GM23248 (cell line): ENCODE measurements at regions not wholly inside any gene's neighbourhood (a gene's known extent, or its start where the extent isn't known, plus 50 kb on each side); places are given as distances from the start of the nearest gene placed in this dataset.
"Not testable (repeated sequence)": the region's sequence is repeated elsewhere in the genome, so short reads cannot be mapped to it uniquely, and the experiment has no call there.

Source experiments
- DNase-seq: peaks from one replicate; pipeline ENCODE4 v3.0.0-alpha.2; 2015
- H2AFZ ChIP-seq: fragments of 200-600 bp; sonication (generic); 2 replicates; pipeline ENCODE4 v1.6.1; 2016; ENCODE audit warnings: antibody characterized with exemption
- H3F3A ChIP-seq: fragments of 200-600 bp; sonication (generic); 2 replicates; pipeline ENCODE4 v1.6.1; 2016; ENCODE audit warnings: mild to moderate bottlenecking, antibody characterized with exemption, mixed run types; ENCODE audit not compliant: insufficient read depth
- H3K27ac ChIP-seq: fragments of 200-600 bp; sonication (generic); 2 replicates; pipeline ENCODE4 v1.5.1; 2016; ENCODE audit warnings: mild to moderate bottlenecking
- H3K27me3 ChIP-seq: fragments of 200-600 bp; sonication (generic); replicated peaks from 2 replicates; pipeline ENCODE4 v1.6.1; 2016; ENCODE audit warnings: mild to moderate bottlenecking; ENCODE audit not compliant: insufficient read depth
- H3K36me3 ChIP-seq: fragments of 200-600 bp; sonication (generic); 2 replicates; pipeline ENCODE4 v1.6.1; 2016; ENCODE audit warnings: low read depth, mild to moderate bottlenecking
- H3K4me1 ChIP-seq: fragments of 200-600 bp; sonication (generic); 2 replicates; pipeline ENCODE4 v1.6.1; 2016; ENCODE audit warnings: mild to moderate bottlenecking; ENCODE audit not compliant: insufficient read depth
- H3K4me2 ChIP-seq: fragments of 200-600 bp; sonication (generic); one replicate; pipeline ENCODE4 v1.6.1; 2016; ENCODE audit warnings: mild to moderate bottlenecking; ENCODE audit not compliant: unreplicated experiment
- H3K4me3 ChIP-seq: fragments of 200-600 bp; sonication (generic); 2 replicates; pipeline ENCODE4 v1.5.1; 2016; ENCODE audit warnings: mild to moderate bottlenecking
- H3K79me2 ChIP-seq: fragments of 200-600 bp; sonication (generic); 2 replicates; pipeline ENCODE4 v1.6.1; 2016; ENCODE audit warnings: mild to moderate bottlenecking; ENCODE audit not compliant: insufficient read depth
- H3K9ac ChIP-seq: fragments of 200-600 bp; sonication (generic); 2 replicates; pipeline ENCODE4 v1.6.1; 2016; ENCODE audit warnings: mild to moderate bottlenecking
- H3K9me2 ChIP-seq: fragments of 200-600 bp; sonication (generic); 2 replicates; pipeline ENCODE4 v1.6.1; 2016; ENCODE audit warnings: mixed run types, mild to moderate bottlenecking, moderate library complexity; ENCODE audit not compliant: insufficient read depth
- H3K9me3 ChIP-seq: fragments of 200-600 bp; sonication (generic); one replicate; pipeline ENCODE4 v1.6.1; 2017; ENCODE audit warnings: low read depth
- H4K20me1 ChIP-seq: fragments of 200-600 bp; sonication (generic); 2 replicates; pipeline ENCODE4 v1.6.0; 2016; ENCODE audit not compliant: insufficient read depth
- EZH2 ChIP-seq: fragments of 200-600 bp; sonication (generic); IDR thresholded peaks from 2 replicates; pipeline ENCODE4 v1.6.1; 2018; ENCODE audit warnings: antibody characterized with exemption, mild to moderate bottlenecking; ENCODE audit not compliant: insufficient read depth, poor library complexity, severe bottlenecking
- EZH2phosphoT487 ChIP-seq: fragments of 200-600 bp; sonication (generic); IDR thresholded peaks from 2 replicates; pipeline ENCODE4 v1.6.1; 2018; ENCODE audit warnings: antibody characterized with exemption, moderate library complexity, mild to moderate bottlenecking, low read depth; ENCODE audit not compliant: insufficient read depth
- WGBS, 2 experiments: methylation state at CpG; one replicate each; pipeline ENCODE4 v1.1.6; 2015 to 2017; ENCODE audit warnings: low lambda C conversion rate in 2 of 2, low coverage in 1 of 2; ENCODE audit errors: missing lambda C conversion rate in 2 of 2; 5-methylcytosine and 5-hydroxymethylcytosine counted together
- in situ Hi-C: fragments of 300-500 bp; cut with MboI; formaldehyde crosslinking; loops from 2 replicates; pipeline ENCODE4 v1.15.0; 2020

DNA sequence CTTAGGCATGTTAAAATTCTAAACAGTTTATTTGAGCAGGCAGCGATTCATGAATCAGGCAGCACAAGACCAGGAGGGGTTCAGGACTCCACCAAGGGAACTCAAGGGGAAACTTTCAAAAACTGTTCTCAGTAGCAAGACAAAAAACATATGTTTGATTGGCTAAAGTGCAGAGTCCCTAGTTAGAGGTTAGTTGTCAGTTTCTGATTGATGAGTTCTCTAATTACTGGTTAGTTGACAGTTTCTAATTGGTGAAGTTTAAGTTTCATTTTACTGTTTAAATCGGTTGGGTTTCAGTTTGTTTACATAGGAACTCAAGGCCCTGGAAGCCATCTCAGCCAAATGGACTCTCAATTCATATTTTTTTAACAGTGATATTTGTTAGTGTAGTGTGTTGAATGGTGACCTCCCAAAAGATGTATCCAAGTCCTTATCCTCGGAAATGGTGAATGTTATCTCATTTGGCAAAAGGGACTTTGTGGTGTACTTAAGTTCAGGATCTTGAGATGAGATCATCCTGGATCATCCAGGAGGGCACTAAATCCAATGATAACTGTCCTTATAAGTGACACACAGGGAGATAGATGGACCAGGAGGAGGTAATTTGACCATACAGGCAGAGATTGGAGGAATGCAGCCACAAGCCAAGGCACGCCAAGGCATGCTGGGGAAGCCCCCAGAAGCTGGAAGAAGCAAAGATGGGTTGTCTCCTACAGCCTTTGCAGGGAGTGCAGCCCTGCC is 219.2 kb upstream of the RAI14 start:
- in situ Hi-C loops, result no loop called here
- H3K9ac ChIP-seq, result no peak overlapping the region
- no peaks in the 10 kb centered on the region for H3K4me1 ChIP-seq
- H3K27ac ChIP-seq, result no peak overlapping the region
- WGBS, 2 experiments, result 81 to 87% methylated on average over 4 of the region's 4 CpGs
- H3K36me3 ChIP-seq, result no peaks in the 10 kb centered on the region
- H3K27me3 ChIP-seq, result no peaks in the 10 kb centered on the region
- no peaks in the 10 kb centered on the region for H3K9me3 ChIP-seq
- H3K4me2 ChIP-seq, result no peak overlapping the region
- H2AFZ ChIP-seq, result no peak overlapping the region
- DNase-seq, result no peak
- H4K20me1 ChIP-seq, result no peaks in the 10 kb centered on the region
- H3K4me3 ChIP-seq, result no peak overlapping the region
- no peaks in the 10 kb centered on the region for H3K9me2 ChIP-seq
- no peaks in the 10 kb centered on the region for H3K79me2 ChIP-seq
- no peaks in the 10 kb centered on the region for H3F3A ChIP-seq
- TF ChIP-seq EZH2 (no peak), EZH2phosphoT487 (no peak)

DNA sequence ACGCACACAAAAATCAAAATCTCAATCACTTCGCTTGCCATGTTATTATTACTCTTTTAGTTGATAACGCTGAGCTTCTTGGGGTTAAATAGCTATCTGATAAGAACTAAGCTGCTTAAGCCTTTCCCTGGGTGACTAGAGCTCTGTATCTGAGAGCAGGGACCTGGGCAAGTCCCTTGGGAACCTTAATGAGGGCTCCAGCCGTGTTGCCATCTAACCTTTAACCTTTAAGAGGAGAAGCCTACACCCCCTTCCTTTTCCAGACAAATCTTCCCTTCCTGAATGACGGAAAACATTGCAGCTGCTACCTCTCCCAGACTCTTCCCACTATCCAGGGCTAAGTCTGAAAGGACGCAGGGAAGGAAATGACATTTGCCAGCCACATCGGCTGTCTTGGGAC is 216.5 kb upstream of the RAI14 start:
- Histone ChIP-seq H3K4me2 (no peak overlapping the region), H4K20me1 (no peaks in the 10 kb centered on the region), H3K4me1 (no peaks in the 10 kb centered on the region), H3K9ac (no peak overlapping the region), H3K4me3 (no peak overlapping the region), H3K27ac (no peak overlapping the region), H3K36me3 (no peaks in the 10 kb centered on the region), H2AFZ (no peak overlapping the region; the same call in 1 of the 2 replicates), H3K9me2 (no peaks in the 10 kb centered on the region), H3F3A (no peaks in the 10 kb centered on the region), H3K79me2 (no peaks in the 10 kb centered on the region), H3K9me3 (no peaks in the 10 kb centered on the region), H3K27me3 (no peaks in the 10 kb centered on the region; the same call in 1 of the 2 replicates)
- DNase-seq, result no peak
- in situ Hi-C loops, result no loop called here
- WGBS, 2 experiments, result 47 to 49% methylated on average over 7 of the region's 7 CpGs
- TF ChIP-seq EZH2phosphoT487 (no peak), EZH2 (no peak)

DNA sequence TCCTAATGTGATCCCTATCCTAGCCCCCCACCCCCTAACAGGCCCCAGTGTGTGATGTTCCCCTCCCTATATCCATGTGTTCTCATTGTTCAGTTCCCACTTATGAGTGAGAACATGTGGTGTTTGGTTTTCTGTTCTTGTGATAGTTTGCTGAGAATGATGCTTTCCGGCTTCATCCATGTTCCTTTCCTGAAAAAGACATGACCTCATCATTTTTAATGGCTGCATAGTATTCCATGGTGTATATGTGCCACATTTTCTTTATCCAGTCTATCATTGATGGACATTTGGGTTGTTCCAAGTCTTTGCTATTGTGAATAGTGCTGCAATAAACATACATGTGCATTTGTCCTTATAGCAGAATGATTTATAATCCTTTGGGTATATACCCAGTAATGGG is 214.4 kb upstream of the RAI14 start:
- H3K36me3 ChIP-seq, H3K4me1 ChIP-seq, H3K9me3 ChIP-seq, H3K9me2 ChIP-seq, H3K4me2 ChIP-seq, in situ Hi-C loops, H2AFZ ChIP-seq, H3K9ac ChIP-seq, H4K20me1 ChIP-seq, H3K27ac ChIP-seq, H3F3A ChIP-seq, H3K79me2 ChIP-seq, H3K27me3 ChIP-seq, H3K4me3 ChIP-seq, DNase-seq: not testable (repeated sequence)
- WGBS, 2 experiments, result 40 to 52% methylated on average over 1 of the region's 1 CpG

DNA sequence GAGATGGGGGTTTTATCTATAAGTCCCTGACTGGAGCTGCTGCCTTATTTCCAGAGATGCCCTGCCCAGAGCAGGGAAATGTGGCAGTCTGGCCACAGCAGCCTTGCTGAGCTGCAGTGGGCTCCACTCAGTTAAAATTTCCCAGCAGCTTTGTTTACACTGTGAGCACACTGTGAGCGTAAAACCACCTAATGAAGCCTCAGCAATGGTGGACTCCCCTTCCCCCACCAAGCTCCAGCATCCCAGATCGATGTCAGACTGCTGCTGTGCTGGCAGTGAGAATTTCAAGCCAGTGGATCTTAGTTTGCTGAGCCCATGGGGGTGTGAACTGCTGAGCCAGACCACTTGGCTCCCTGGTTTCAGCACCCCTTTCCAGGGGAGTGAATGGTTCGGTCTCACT is 208.7 kb upstream of the RAI14 start:
- TF ChIP-seq EZH2 (no peak), EZH2phosphoT487 (no peak)
- Histone ChIP-seq H3K9ac (no peak overlapping the region), H3K9me2 (no peaks in the 10 kb centered on the region), H3K27ac (no peak overlapping the region), H3K4me3 (no peak overlapping the region), H3K4me2 (no peak overlapping the region), H3K79me2 (no peaks in the 10 kb centered on the region), H2AFZ (no peak overlapping the region), H3K9me3 (no peaks in the 10 kb centered on the region), H3K4me1 (no peaks in the 10 kb centered on the region), H3F3A (no peaks in the 10 kb centered on the region), H3K27me3 (peaks cover 17% of the 10 kb centered on the region), H4K20me1 (no peaks in the 10 kb centered on the region), H3K36me3 (no peaks in the 10 kb centered on the region)
- WGBS, 2 experiments, result 64 to 77% methylated on average over 2 of the region's 3 CpGs
- in situ Hi-C loops, result no loop called here
- no peak for DNase-seq

DNA sequence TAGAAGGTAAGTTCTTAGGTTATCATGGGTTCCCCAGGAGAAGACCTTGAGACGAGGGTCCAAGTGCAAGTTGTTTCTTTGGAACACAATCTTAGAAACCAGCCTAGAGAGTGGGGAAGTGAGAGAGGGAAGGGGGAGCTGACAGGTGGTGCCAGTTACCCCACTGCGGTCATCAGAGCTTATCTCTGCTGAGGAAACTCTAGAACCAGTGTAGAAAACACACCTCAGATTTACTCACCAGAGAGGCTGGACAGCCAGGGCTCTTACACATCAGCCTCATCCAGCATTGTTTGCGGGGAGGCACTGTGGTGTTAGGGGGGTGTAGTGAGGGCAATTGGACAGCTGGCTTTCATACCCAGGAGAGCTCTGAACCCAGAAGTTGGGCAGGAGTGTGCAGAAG is 206.5 kb upstream of the RAI14 start:
- Histone ChIP-seq H3K9me3 (no peaks in the 10 kb centered on the region), H3K4me3 (no peak overlapping the region), H2AFZ (no peak overlapping the region), H3K4me2 (no peak overlapping the region), H3F3A (no peaks in the 10 kb centered on the region), H3K27ac (no peak overlapping the region), H3K79me2 (no peaks in the 10 kb centered on the region), H3K27me3 (peaks cover 17% of the 10 kb centered on the region), H3K9me2 (no peaks in the 10 kb centered on the region), H3K9ac (no peak overlapping the region), H3K36me3 (no peaks in the 10 kb centered on the region), H4K20me1 (no peaks in the 10 kb centered on the region), H3K4me1 (no peaks in the 10 kb centered on the region)
- TF ChIP-seq EZH2, result no peak
- no peak for TF ChIP-seq EZH2phosphoT487
- DNase-seq, result no peak
- in situ Hi-C loops, result no loop called here
- WGBS, 2 experiments, result 69 to 73% methylated on average over 3 of the region's 3 CpGs
